NB4 (cell line): ENCODE measurements at regions not wholly inside any gene's neighbourhood (a gene's known extent, or its start where the extent isn't known, plus 50 kb on each side); places are given as distances from the start of the nearest gene placed in this dataset.

Experiments
- CTCF ChIP-seq: IDR thresholded peaks from one replicate; pipeline ENCODE4 v1.5.1; 2012; ENCODE audit warnings: low read depth, low read length
- MAX ChIP-seq: IDR thresholded peaks from 2 replicates; pipeline ENCODE4 v1.6.1; 2011; ENCODE audit warnings: low read depth, low read length
- MYC ChIP-seq: IDR thresholded peaks from 2 replicates; pipeline ENCODE4 v1.6.1; 2011; ENCODE audit warnings: low read depth, low read length
- POLR2A ChIP-seq: IDR thresholded peaks from 2 replicates; pipeline ENCODE4 v1.6.1; 2011; ENCODE audit warnings: mild to moderate bottlenecking; ENCODE audit not compliant: insufficient read length; ENCODE audit errors: extremely low read depth

GRCh38 chr1:217027403-217028080 is 304.3 kb upstream of the ESRRG start:
- TF ChIP-seq POLR2A, result no peak
- no peak for TF ChIP-seq CTCF
- no peak for TF ChIP-seq MYC
- no peak for TF ChIP-seq MAX
